HG02840 (cell line): ENCODE measurements at regions not wholly inside any gene's neighbourhood (a gene's known extent, or its start where the extent isn't known, plus 50 kb on each side); places are given as distances from the start of the nearest gene placed in this dataset.
A peak's percentile ranks its signal among the peaks of the same experiment; 100 is the strongest.

ENCODE experiments used
- ATAC-seq: cut with Tn5 transposase; IDR thresholded peaks from one replicate; pipeline ENCODE4 v1.9.1; 2021; ENCODE audit warnings: mild to moderate bottlenecking, moderate library complexity, moderate number of reproducible peaks; ENCODE audit not compliant: unreplicated experiment, low FRiP score

GRCh38 chr12:74791365-74791764 is 253.7 kb downstream of the ATXN7L3B start:
- no peak for ATAC-seq

GRCh38 chr12:74794522-74794921 is 256.9 kb downstream of the ATXN7L3B start:
- no peak for ATAC-seq

GRCh38 chr12:74801625-74802024 is 264.0 kb downstream of the ATXN7L3B start:
- no peak for ATAC-seq

GRCh38 chr12:74816398-74817175 is 279.0 kb downstream of the ATXN7L3B start:
- ATAC-seq, result no peak

GRCh38 chr12:74817499-74817898 is 279.9 kb downstream of the ATXN7L3B start:
- ATAC-seq, result no peak

- no peak for ATAC-seq
Measured at GRCh38 chr12:74818412-74818811, 280.8 kb downstream of the ATXN7L3B start.

GRCh38 chr12:74820324-74820723 is 282.7 kb downstream of the ATXN7L3B start:
- ATAC-seq, result no peak

GRCh38 chr12:74836567-74836966 is 298.9 kb downstream of the ATXN7L3B start:
- ATAC-seq, result no peak

- ATAC-seq, result no peak
Measured at GRCh38 chr12:74846116-74846515, 308.5 kb downstream of the ATXN7L3B start.

GRCh38 chr12:74847169-74847568 is 309.5 kb downstream of the ATXN7L3B start:
- no peak for ATAC-seq

- ATAC-seq, result no peak
Measured at GRCh38 chr12:74848006-74848405, 310.4 kb downstream of the ATXN7L3B start.

GRCh38 chr12:74849801-74850200 is 312.2 kb downstream of the ATXN7L3B start:
- no peak for ATAC-seq

GRCh38 chr12:74871817-74872216 is 334.2 kb downstream of the ATXN7L3B start:
- no peak for ATAC-seq

- no peak for ATAC-seq
Measured at GRCh38 chr12:74885775-74886174, 323.9 kb downstream of the KCNC2 start.

GRCh38 chr12:74889073-74889472 is 320.6 kb downstream of the KCNC2 start:
- ATAC-seq, result no peak

GRCh38 chr12:74889563-74890236 is 319.9 kb downstream of the KCNC2 start:
- ATAC-seq, result peak; percentile 11

GRCh38 chr12:74890237-74890599 is 319.4 kb downstream of the KCNC2 start:
- ATAC-seq, result peak; percentile 68

GRCh38 chr12:74891083-74891668 is 318.5 kb downstream of the KCNC2 start:
- no peak for ATAC-seq

- ATAC-seq, result no peak
Measured at GRCh38 chr12:74892057-74892633, 317.5 kb downstream of the KCNC2 start.

- no peak for ATAC-seq
Measured at GRCh38 chr12:74896186-74896585, 313.5 kb downstream of the KCNC2 start.
